Prostate gland (tissue), 2 donors: ENCODE measurements at regions not wholly inside any gene's neighbourhood (a gene's known extent, or its start where the extent isn't known, plus 50 kb on each side); places are given as distances from the start of the nearest gene placed in this dataset.

Experiments
- POLR2A ChIP-seq: fragments of 450-650 bp; IDR thresholded peaks from one replicate; pipeline ENCODE4 v1.6.1; 2016; ENCODE audit warnings: antibody characterized with exemption, mild to moderate bottlenecking
- POLR2AphosphoS5 ChIP-seq: sonication (generic); formaldehyde crosslinking; IDR thresholded peaks from one replicate; pipeline ENCODE4 v1.6.1; 2017; ENCODE audit warnings: antibody characterized with exemption
- TF ChIP-seq, protein P1 (sequence below), 4 experiments: fragments of 200-600 bp in 2 of 4; fragments of 450-650 bp in 2 of 4; sonication (generic) in 2 of 4; IDR thresholded peaks; 1 replicate in 3 of 4; 2 replicates in 1 of 4; pipeline ENCODE4 v1.5.1; 2016 to 2019; ENCODE audit warnings: antibody characterized with exemption in 4 of 4, mild to moderate bottlenecking in 2 of 4, moderate library complexity in 2 of 4

DNA sequence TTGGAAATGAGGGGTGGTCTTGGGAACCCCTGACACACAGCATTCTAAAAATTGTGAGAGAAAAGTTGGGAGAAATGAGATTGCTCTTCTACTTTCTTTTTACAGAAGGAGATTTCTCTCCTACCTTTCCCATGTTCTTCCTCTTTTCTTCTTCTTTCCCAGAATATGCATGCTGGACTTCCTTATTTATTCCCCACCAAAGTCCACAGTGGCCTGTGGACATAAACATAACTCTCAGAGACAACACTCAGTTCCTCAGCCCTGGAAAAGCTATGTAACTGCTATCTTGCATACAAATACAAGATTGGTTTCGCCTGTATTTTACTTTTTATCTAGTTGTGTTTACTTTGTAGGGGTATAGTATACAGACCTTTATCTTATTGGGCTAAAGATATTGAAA lies 54.6 kb upstream of the C1GALT1 start:
- TF ChIP-seq, protein P1, sequence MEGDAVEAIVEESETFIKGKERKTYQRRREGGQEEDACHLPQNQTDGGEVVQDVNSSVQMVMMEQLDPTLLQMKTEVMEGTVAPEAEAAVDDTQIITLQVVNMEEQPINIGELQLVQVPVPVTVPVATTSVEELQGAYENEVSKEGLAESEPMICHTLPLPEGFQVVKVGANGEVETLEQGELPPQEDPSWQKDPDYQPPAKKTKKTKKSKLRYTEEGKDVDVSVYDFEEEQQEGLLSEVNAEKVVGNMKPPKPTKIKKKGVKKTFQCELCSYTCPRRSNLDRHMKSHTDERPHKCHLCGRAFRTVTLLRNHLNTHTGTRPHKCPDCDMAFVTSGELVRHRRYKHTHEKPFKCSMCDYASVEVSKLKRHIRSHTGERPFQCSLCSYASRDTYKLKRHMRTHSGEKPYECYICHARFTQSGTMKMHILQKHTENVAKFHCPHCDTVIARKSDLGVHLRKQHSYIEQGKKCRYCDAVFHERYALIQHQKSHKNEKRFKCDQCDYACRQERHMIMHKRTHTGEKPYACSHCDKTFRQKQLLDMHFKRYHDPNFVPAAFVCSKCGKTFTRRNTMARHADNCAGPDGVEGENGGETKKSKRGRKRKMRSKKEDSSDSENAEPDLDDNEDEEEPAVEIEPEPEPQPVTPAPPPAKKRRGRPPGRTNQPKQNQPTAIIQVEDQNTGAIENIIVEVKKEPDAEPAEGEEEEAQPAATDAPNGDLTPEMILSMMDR (IDR thresholded peaks at IDR 0.05), result no peak
- TF ChIP-seq POLR2AphosphoS5 (no peak), POLR2A (no peak)
